ENCODE measurements at regions not wholly inside any gene's neighbourhood (a gene's known extent, or its start where the extent isn't known, plus 50 kb on each side); places are given as distances from the start of the nearest gene placed in this dataset.

DNA sequence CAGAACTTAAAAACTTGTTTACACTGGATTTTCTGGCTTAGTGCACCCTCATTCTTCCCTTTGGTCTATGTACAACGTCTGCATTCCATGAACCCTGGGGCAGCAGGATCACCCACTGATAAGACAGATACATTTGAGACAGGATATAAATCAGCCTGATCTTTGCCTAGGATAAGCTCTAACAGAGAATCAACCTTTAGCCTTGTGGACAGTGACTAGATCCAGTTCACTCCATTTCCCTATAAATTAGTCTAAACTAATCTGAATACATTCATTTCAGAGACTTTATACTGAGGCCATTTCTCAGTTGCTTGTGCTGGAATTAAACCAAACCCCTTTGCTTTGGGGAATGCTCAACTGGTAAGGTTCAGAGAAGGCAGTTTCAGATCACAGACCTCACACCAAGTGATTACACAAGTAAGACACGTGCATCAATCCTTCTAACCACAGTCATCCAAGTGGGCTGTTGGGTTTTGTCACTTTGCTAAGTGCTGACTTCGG is 639.8 kb upstream of the FZD8 start:
- no peak for DNase-seq (ENCODE audit: low spot score)

GRCh38 chr10:36280890-36281499 is 638.9 kb upstream of the FZD8 start:
- DNase-seq (ENCODE audit: low spot score), result no peak

- DNase-seq (ENCODE audit: low spot score), result no peak
Measured at GRCh38 chr10:36280321-36280741, 638.2 kb upstream of the FZD8 start.

- no peak for DNase-seq (ENCODE audit: low spot score)
Measured at GRCh38 chr10:36278176-36278575, 636.1 kb upstream of the FZD8 start.

- DNase-seq (ENCODE audit: low spot score), result no peak
Measured at GRCh38 chr10:36277459-36277858, 635.4 kb upstream of the FZD8 start.

DNA sequence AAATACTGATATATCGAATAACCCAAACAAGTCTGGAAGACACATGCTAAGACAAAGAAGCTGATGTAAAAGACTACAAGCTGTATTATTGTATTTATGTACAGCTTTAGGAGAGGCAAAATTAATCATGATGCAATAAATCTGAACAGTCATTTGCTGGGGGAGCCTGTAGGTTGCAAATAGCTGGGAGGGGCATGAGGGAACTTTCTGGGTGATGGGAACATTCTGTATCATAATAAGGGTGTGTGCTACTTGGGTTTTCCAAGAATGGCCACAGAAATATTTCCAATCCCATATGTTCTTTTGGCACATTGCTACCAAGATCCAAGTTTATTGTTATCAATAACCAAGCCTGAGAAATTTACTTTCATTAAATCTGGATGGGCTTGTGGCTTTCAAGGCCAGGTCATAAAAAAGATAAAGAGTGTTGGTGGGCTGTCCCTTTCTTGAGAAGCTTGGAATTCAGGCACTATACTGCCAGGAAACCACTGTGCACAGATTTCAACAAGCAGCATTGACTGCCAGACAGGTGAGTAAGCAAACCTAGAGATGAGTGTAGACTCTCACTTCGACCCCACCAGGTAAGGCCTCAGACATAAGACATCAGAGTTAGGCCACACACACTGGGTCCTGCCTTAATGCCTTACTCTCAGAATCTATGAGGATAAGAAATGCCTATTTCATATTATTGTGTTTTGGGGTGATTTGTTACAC is 629.7 kb upstream of the FZD8 start:
- no peak for DNase-seq (ENCODE audit: low spot score)

- DNase-seq (ENCODE audit: low spot score), result no peak
Measured at GRCh38 chr10:36269222-36269621, 627.1 kb upstream of the FZD8 start.

DNA sequence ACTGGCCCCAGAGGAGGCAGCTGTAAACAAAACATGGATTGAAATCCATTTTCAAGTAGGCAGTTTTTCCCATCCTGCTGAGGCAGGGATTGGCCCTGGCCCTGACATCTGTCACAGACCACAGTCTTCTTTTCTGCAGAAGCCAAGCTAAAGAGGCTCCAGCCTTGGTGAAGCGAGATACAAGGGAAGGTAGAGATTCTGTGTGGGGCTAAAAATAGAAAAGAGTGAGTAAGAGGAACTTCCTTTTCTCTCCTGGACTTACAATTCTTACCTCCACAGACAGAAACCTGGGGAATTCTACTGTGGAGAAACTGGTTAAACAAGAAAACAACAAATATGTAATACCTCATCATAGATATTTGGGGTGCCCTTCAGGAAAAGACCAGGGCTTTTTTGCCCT is 624.8 kb upstream of the FZD8 start:
- DNase-seq (ENCODE audit: low spot score), result no peak

DNA sequence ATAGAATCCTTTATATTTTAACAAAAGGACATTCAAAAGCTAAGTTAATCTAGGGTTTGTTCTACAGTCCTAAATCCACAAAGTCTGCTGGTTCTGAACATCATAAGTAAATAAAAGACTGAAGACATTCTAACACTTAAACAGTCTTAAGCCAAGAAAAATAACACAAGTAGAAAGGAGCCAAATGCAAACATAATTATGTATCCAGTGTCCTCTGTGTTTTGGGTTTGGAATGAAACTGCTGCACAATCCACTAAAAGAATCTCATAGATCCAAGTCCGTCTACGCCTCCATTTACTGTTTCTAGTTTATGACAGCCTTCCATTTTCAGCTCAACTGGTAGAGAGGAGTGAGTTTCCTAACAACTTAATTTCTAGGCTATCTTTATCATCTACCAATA is 623.6 kb upstream of the FZD8 start:
- no peak for DNase-seq (ENCODE audit: low spot score)

GRCh38 chr10:36263871-36264270 is 621.8 kb upstream of the FZD8 start:
- DNase-seq (ENCODE audit: low spot score), result no peak

- DNase-seq (ENCODE audit: low spot score), result no peak
Measured at GRCh38 chr10:36256948-36257356, 614.9 kb upstream of the FZD8 start.

- DNase-seq (ENCODE audit: low spot score), result no peak
Measured at GRCh38 chr10:36256166-36256565, 614.1 kb upstream of the FZD8 start.

- no peak for DNase-seq (ENCODE audit: low spot score)
Measured at GRCh38 chr10:36254199-36254598, 612.1 kb upstream of the FZD8 start.

- no peak for DNase-seq (ENCODE audit: low spot score)
Measured at GRCh38 chr10:36253731-36254130, 611.6 kb upstream of the FZD8 start.

DNA sequence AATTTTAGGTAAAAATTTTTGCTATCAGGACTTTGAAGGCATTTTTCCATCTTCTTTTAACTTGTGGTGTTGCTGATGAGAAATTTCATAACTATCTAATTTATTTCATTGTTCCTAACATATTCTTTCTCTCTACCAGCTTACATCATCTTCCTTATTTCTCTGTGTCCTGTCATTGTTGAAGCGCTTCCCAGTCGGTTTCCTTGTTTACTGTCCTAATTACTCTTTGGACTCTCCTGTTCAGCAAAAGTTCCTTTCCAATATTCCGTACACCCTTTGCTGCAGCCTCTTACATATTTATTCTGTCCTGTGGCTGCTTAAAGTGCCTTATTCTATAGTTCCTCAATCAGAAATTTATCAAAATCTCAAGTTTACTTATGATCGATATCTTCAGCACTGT is 609.0 kb upstream of the FZD8 start:
- DNase-seq (ENCODE audit: low spot score), result no peak

- no peak for DNase-seq (ENCODE audit: low spot score)
Measured at GRCh38 chr10:36248304-36248981, 606.3 kb upstream of the FZD8 start.

DNA sequence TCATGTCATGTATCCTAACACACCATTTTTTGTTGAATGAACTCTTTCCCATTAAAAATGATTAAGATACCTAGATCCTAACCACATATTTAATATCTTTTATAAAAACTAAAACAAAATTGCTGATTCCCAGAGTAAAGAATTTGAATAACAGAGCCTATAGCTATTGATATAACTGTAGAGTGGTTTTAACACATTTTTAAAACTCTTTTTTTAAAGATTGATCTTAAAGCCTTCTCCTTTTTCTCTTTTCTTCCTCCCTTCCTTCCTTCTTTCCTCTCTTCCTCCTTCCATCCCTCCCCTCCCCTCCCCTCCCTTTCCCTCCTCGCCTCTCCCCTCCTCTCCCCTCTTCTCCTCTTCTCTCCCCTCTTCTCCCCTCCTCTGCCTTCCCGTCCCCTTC is 605.4 kb upstream of the FZD8 start:
- no peak for DNase-seq (ENCODE audit: low spot score)

DNA sequence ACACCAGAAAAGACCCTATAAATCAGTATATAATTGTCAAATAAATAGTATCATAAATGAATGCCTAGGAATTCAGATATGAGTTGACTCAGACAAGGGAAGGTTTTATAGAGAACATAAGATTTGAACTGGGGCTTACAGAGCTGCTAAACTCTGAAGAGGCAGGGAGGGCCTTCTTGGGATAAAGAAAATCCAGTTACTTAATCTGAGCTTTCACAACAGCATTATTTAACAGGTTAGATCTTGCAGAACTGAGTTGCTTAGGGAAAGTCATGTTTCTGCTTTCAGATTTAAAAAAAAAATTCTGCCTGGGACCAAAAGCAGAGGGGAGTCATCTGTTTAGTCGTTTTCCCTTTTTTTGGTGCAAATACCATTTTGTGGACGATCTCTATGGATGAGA is 594.8 kb upstream of the FZD8 start:
- DNase-seq (ENCODE audit: low spot score), result no peak

- no peak for DNase-seq (ENCODE audit: low spot score)
Measured at GRCh38 chr10:36236341-36236740, 594.2 kb upstream of the FZD8 start.

DNA sequence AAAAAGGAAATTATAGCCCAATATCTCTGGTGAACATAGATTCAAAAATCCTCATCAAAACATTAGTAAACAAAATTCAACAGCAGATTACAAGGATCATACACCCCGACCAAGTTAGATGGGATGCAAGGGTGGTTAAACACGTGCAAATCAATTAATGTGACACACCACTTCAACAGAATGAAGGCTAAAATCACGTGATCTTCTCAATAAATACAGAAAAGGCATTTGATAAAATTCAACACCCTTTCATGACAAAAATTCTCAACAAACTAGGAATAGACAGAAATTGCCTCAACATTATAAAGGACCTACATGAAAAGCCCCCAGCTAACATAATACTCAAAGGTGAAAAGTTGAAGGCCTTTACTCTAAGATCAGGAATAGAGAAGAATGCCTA is 590.8 kb upstream of the FZD8 start:
- DNase-seq (ENCODE audit: low spot score), result no peak

- no peak for DNase-seq (ENCODE audit: low spot score)
Measured at GRCh38 chr10:36224431-36224985, 582.4 kb upstream of the FZD8 start.

DNA sequence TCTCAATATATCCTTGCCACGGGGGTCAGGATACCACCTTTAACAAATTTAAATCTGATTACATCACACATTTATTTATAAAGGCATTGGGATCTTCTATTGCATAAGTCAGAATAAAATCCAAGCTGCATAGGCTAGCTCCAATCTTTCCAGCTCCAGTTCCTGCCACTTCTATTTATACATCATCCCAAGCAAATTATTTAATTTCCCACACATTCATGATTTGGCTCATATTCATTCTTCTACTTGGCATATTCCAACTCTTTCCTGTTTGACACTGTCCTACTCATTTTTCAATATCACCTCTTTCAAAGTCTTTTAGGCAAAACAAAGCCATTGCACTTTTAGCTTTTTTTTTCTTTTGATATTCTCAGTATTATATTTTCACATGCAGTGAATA is 579.0 kb upstream of the FZD8 start:
- no peak for DNase-seq (ENCODE audit: low spot score)

- no peak for DNase-seq (ENCODE audit: low spot score)
Measured at GRCh38 chr10:36220151-36220550, 578.1 kb upstream of the FZD8 start.

Measured in NAMALWA (cell line).